ENCODE measurements at regions not wholly inside any gene's neighbourhood (a gene's known extent, or its start where the extent isn't known, plus 50 kb on each side); places are given as distances from the start of the nearest gene placed in this dataset.
"Not testable (repeated sequence)": the region's sequence is repeated elsewhere in the genome, so short reads cannot be mapped to it uniquely, and the experiment has no call there.

GRCh38 chr6:77298283-77298682, 165.0 kb downstream of the HTR1B start:
- no peak for TF ChIP-seq CTCF (IDR thresholded peaks at IDR 0.05; ENCODE audit: low read depth, low read length)

GRCh38 chr6:77292564-77293546, 170.4 kb downstream of the HTR1B start:
- no peak for TF ChIP-seq CTCF (IDR thresholded peaks at IDR 0.05; ENCODE audit: low read depth, low read length)
- peak; percentile 12 for DNase-seq (ENCODE audit: extremely low read depth, low read depth)

More at GRCh38 chr6:77298283-77298682, 165.0 kb downstream of the HTR1B start:
- no peak for DNase-seq (ENCODE audit: extremely low read depth, low read depth)

- TF ChIP-seq CTCF (IDR thresholded peaks at IDR 0.05; ENCODE audit: low read depth, low read length), result no peak
- no peak for DNase-seq (ENCODE audit: extremely low read depth, low read depth)
These were observed 172.5 kb downstream of the HTR1B start for GRCh38 chr6:77290798-77291197.

- no peak for DNase-seq (ENCODE audit: extremely low read depth, low read depth)
- no peak for TF ChIP-seq CTCF (IDR thresholded peaks at IDR 0.05; ENCODE audit: low read depth, low read length)
These were observed 176.8 kb downstream of the HTR1B start for GRCh38 chr6:77286541-77286940.

GRCh38 chr6:77273929-77274328, 189.4 kb downstream of the HTR1B start:
- TF ChIP-seq CTCF (IDR thresholded peaks at IDR 0.05; ENCODE audit: low read depth, low read length), result no peak
- DNase-seq (ENCODE audit: extremely low read depth, low read depth), result no peak

GRCh38 chr6:77264970-77265369, 198.3 kb downstream of the HTR1B start:
- DNase-seq (ENCODE audit: extremely low read depth, low read depth), result no peak
- no peak for TF ChIP-seq CTCF (IDR thresholded peaks at IDR 0.05; ENCODE audit: low read depth, low read length)

- no peak for TF ChIP-seq CTCF (IDR thresholded peaks at IDR 0.05; ENCODE audit: low read depth, low read length)
- no peak for DNase-seq (ENCODE audit: extremely low read depth, low read depth)
These were observed 200.3 kb downstream of the HTR1B start for GRCh38 chr6:77263003-77263402.

- not testable (repeated sequence) for DNase-seq (ENCODE audit: extremely low read depth, low read depth)
These were observed 211.5 kb downstream of the HTR1B start for GRCh38 chr6:77251801-77252200.

Data from AG09319 (cell line).